ENCODE measurements at regions not wholly inside any gene's neighbourhood (a gene's known extent, or its start where the extent isn't known, plus 50 kb on each side); places are given as distances from the start of the nearest gene placed in this dataset.

GRCh38 chr2:106977717-106978116, 91.8 kb upstream of the ST6GAL2 start:
- no peak for TF ChIP-seq SIN3A (IDR thresholded peaks at IDR 0.05; ENCODE audit: borderline replicate concordance, insufficient read depth, low read length)
- TF ChIP-seq FOXP2 (optimal IDR thresholded peaks at IDR 0.05; ENCODE audit: borderline replicate concordance, extremely low read depth, extremely low read length, insufficient read depth), result no peak
- TF ChIP-seq POLR2AphosphoS5 (IDR thresholded peaks at IDR 0.05; ENCODE audit: low read depth, low read length), result no peak
